OCI-LY7 (cell line): ENCODE measurements at regions not wholly inside any gene's neighbourhood (a gene's known extent, or its start where the extent isn't known, plus 50 kb on each side); places are given as distances from the start of the nearest gene placed in this dataset.

Experiments used
- CTCF ChIP-seq: fragments of 200-600 bp; sonication (generic); conservative IDR thresholded peaks from 2 replicates; pipeline ENCODE4 v1.5.1; 2014; ENCODE audit warnings: mild to moderate bottlenecking, antibody characterized with exemption, low read length, moderate library complexity, mixed read lengths
- EZH2phosphoT487 ChIP-seq: fragments of 200-600 bp; sonication (generic); IDR thresholded peaks from 2 replicates; pipeline ENCODE4 v1.6.1; 2018; ENCODE audit warnings: low read depth, borderline replicate concordance, mild to moderate bottlenecking, mixed run types, antibody characterized with exemption, low read length, moderate library complexity, mixed read lengths

- TF ChIP-seq CTCF = no peak
- TF ChIP-seq EZH2phosphoT487 = no peak
These were observed 499.4 kb downstream of the SPATA31D1 start for GRCh38 chr9:82487935-82488312.
